Right hindlimb (tissue), 1 donor: ENCODE measurements at regions not wholly inside any gene's neighbourhood (a gene's known extent, or its start where the extent isn't known, plus 50 kb on each side); places are given as distances from the start of the nearest gene placed in this dataset.
"Not testable (repeated sequence)": the region's sequence is repeated elsewhere in the genome, so short reads cannot be mapped to it uniquely, and the experiment has no call there.

ENCODE experiments used
- DNase-seq: peaks from one replicate; pipeline ENCODE4 v3.0.0-alpha.2; 2018

DNA sequence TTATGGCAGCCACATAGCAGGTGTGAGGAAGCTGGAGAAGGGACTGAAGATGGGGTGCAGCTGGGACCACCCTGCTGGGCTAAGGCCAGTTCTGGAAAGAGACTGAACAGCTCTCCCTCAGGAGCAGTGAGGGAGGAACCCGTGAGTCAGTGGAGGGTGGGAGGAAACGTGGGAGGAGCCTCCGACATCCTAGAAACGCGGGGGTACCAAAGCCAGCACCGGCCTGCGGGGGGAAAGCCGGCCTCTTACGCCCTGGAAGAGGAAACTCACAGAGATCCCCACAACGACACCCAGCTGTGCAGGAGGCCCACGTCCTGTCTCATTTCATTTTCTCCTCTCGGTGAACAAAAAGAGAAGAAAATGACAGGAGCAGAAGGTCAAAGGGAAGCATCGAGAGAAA, 185.8 kb upstream of the IRX4 start:
- DNase-seq, result no peak

- DNase-seq, result no peak
Measured at GRCh38 chr5:2066373-2066772, 183.6 kb upstream of the IRX4 start.

DNA sequence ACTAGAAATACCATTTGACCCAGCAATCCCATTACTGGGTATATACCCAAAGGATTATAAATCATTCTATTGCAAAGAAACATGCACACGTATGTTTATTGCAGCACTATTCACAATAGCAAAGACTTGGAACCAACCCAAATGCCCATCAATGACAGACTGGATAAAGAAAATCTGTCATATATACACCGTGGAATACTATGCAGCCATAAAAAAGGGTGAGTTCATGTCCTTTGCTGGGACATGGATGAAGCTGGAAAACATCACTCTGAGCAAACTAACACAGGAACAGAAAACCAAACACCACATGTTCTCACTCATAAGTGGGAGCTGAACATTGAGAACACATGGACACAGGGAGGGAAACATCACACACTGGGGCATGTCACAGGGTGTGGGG, 180.7 kb upstream of the IRX4 start:
- not testable (repeated sequence) for DNase-seq

DNA sequence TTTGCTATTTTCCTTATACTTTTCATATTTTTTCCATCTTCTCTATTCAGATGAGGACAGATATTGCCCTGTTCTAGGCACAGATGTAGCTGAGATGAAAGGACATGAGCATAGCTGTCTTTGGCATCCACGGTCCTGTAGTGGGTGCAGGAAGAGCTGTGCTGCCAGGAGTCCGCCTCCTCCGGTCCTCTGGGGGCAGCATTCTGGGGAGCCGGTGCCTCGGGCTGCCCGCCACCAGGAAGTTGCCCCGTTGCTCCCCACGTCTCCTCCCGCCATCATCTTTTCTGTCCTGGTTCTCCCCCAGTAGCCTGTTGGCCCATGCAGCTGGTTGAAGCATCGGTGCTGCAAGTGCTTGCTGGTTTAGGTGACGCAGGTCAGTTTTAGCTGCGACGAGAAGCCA, 170.0 kb upstream of the IRX4 start:
- DNase-seq, result no peak

GRCh38 chr5:2049876-2050275, 167.2 kb upstream of the IRX4 start:
- no peak for DNase-seq

DNA sequence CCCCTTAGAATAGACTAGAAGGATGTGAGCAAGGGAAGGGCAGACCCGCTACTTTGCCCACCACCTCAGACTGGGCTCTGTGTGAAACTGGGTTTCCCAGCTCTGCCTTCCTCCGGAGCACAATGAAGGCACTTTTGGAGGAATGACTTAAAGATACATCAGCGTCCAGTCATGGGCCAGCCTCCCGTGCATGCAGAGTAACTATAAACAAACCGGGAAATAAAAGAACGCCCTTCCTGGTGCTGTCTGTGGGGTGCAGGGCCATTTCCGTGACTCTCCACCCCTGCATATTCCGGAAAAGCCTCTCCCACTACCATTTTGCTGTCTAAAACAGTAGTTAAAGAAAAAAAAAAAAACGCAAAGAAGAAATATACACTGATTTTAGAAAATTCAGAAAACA, 165.9 kb upstream of the IRX4 start:
- no peak for DNase-seq

DNA sequence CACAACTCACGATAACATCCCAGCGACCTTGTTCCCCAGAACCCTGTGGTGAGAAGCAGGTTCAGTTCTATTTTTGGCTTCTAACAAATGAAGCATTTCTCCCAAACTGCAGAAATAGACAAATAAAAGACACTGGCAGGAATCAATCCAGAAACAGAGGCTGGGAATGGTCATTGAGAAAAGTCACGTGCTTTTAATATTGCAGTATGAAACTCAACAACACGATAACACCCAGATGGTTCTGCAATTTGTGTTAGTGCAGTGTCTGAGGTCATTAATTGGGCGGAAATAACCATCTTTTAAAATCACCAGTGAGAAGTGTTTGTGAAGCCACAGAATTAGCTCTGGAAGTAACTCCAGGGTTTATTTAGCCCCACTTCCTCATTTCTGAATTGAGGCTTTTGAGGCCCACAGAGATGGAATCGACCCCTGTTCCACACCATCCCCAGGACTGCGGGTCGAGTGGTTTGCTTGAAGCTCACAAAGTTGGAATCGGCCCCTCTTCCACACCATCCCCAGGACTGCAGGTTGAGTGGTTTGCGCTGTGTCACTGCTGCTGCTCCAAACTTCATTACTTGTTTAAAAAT, 164.7 kb upstream of the IRX4 start:
- DNase-seq, result no peak

GRCh38 chr5:2044041-2044440, 161.3 kb upstream of the IRX4 start:
- no peak for DNase-seq

DNA sequence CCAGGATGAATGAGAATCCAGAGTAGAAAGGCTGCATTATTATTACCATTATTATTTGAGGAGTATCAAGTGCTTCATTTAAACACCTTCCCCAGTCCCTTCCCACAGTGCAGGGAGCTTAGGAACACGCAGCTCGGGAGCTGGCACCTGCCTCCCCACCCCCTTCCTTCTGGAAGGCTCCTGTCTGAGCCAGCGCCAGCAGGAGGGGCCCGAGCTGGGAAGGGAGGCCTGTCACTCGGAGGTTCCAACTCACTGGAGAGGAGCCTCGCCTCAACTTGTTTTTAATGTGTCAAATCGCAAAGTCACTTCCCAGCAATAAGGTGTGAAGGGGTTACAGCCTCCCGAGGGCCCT, 156.4 kb upstream of the IRX4 start:
- no peak for DNase-seq

GRCh38 chr5:2038321-2039179, 155.8 kb upstream of the IRX4 start:
- peak; percentile 54 for DNase-seq

DNA sequence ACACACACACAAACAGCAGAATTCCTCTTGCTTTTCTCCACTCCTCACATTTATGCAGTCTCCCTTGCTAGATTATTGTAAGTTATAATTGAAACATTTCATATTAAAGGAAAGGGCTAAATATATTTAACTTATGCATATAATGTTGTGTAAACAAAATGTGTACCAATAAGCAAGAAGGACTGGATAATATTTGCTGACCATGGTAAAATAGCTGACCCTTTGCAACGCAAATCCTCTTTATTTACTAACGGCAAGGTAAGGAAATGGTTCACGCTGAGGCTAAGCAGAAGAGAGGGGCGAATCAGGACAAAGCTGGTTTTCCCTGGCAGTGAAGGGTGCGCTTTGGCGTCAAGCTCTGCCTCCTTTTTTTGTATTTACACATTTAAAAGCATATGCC, 154.2 kb upstream of the IRX4 start:
- DNase-seq, result no peak

GRCh38 chr5:2032432-2032831, 149.7 kb upstream of the IRX4 start:
- DNase-seq, result no peak

- DNase-seq, result no peak
Measured at GRCh38 chr5:2031581-2031980, 148.9 kb upstream of the IRX4 start.

DNA sequence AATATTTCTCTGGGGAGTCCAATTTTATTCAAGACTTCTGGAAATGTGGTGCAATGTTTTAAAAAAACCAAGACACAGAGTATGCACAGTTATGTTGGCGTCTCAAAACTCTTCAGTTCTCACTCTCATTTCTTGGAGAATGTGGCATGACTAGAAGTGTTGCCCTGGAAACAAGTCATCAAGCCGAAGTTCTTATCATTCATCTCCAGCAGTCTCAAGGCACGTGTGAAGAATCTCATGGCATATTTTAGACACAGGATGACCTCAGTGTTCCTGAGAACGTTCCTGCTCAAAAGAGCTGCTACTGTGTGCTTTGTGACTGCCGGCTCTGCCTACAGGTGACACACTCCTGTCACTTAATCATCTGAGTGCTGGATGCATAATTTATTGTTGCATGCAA, 147.4 kb upstream of the IRX4 start:
- no peak for DNase-seq

DNA sequence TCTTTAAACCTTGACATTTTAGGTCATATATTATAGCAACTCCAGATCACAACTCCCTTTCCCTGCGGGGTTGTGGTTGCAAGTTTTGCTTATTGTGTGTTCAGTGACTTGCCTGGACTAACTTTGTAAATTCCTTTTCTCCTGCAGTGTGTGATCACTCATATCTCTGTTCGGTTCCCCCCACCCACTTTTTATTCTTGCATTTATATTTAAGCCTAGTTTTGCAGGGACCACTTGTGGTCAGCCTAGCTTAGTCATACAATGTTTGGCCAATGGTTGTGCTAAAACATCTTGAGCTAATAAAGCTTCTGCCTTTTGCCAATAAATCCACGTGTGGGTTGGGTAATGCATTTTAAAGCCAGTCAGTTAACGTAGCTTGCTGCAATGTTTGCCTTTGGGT, 146.5 kb upstream of the IRX4 start:
- DNase-seq, result no peak

DNA sequence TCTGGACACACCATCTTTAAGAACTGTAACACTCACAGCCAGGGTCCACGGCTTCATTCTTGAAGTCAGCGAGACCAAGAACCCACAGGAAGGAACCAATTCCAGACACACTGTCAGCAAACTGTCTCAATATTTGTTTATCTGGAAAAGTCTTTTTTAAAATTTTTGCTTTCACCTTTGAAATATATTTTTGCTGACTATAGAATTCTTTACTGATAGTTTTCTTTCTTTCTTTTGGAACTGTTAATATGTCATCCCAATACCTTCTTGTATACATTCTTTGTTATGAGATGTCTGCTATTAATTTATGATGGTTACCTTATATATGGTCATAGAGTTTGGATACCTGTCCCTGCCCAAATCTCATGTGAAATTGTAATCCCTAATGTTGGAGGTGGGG, 145.1 kb upstream of the IRX4 start:
- no peak for DNase-seq

DNA sequence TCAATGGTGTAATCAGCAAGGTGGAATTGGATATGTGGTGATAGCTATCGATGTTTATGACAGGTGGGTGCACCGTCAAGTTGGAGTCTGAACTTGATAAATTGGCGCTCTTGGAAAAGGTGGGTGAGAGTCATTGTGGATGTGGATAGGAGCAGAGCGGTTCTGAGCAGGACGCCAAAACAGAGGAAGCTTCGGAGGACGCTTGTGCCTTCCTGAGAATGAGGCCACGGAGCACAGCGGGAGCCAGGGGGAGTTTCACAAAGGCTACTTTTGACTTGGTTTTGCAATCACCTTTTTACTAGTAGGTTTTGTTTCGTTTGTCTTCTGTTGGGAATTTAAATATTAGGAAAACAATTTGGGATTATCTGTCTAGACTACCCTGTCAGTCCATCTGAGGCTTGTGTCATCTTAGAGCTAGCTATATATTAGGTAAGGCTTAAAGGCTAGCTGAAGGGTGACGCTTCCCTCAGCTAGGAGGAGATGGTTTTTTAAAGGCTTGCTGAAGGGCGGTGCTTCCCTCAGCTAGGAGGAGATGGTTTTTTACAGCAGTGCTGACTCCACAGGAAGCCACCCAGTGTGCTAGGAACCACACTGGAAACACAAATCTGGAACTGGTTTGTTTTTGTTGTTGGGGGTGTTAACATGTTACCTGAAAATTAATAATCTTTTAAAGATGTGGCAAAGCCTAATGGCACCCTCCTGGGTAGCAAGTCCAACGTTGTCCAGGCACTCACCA, 142.4 kb upstream of the IRX4 start:
- no peak for DNase-seq

- DNase-seq, result no peak
Measured at GRCh38 chr5:2023196-2023595, 140.5 kb upstream of the IRX4 start.

GRCh38 chr5:2022436-2022835, 139.7 kb upstream of the IRX4 start:
- DNase-seq, result no peak

- no peak for DNase-seq
Measured at GRCh38 chr5:2021484-2022176, 138.9 kb upstream of the IRX4 start.

- DNase-seq, result no peak
Measured at GRCh38 chr5:2020730-2021129, 138.0 kb upstream of the IRX4 start.

GRCh38 chr5:2019716-2020115, 137.0 kb upstream of the IRX4 start:
- DNase-seq, result no peak

- DNase-seq, result no peak
Measured at GRCh38 chr5:2018390-2018724, 135.6 kb upstream of the IRX4 start.
